Activated CD4-positive, CD25-positive, alpha-beta regulatory T cell treated with anti-CD3 and anti-CD28 coated beads, Interleukin-2, amount 50 U/mL, for 24 hours (primary cell): ENCODE measurements at regions not wholly inside any gene's neighbourhood (a gene's known extent, or its start where the extent isn't known, plus 50 kb on each side); places are given as distances from the start of the nearest gene placed in this dataset.
"Not testable (repeated sequence)": the region's sequence is repeated elsewhere in the genome, so short reads cannot be mapped to it uniquely, and the experiment has no call there.

Experiments used
- ATAC-seq, 2 donors: fragments of 150-1000 bp; cut with Tn5 transposase; one replicate each; pipeline ENCODE4 v1.10.0; 2021; ENCODE audit warnings: mild to moderate bottlenecking in 1 of 2, moderate library complexity in 1 of 2

DNA sequence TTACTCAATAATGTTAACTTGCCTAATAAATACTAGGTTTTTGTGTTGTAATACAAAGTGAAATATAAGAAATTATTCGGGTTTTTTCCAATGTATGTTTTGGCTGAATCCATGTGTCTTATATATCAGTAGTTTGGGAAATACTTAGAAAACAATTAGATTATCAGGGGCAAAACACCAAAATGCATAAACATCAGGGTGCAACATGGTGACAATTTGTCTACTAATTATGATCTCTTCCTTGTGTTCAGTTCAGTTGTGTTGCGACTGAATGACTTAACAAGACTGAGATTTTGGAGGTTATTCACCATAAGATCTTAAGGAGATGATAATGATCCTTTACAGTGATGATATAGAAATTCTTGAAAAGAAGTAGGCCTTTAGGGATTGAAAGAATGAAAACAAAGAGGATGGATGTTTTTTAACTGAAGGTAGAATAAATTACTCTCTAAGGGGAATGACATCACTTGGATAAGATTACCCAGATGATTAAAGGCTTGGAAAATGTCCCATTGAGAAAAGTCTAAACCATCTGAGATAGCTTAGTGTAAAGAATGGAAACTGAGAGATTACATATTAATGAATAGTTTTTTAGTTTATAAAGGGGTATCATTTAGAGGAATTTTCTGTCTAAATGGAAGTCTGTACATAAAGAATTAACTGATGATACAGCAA lies 415.8 kb downstream of the SPATA31D1 start:
- ATAC-seq: no peak

- no peak for ATAC-seq
Observed at GRCh38 chr9:82404881-82405280, 416.3 kb downstream of the SPATA31D1 start.

- ATAC-seq: no peak
Observed at GRCh38 chr9:82406456-82407085, 418.0 kb downstream of the SPATA31D1 start.

DNA sequence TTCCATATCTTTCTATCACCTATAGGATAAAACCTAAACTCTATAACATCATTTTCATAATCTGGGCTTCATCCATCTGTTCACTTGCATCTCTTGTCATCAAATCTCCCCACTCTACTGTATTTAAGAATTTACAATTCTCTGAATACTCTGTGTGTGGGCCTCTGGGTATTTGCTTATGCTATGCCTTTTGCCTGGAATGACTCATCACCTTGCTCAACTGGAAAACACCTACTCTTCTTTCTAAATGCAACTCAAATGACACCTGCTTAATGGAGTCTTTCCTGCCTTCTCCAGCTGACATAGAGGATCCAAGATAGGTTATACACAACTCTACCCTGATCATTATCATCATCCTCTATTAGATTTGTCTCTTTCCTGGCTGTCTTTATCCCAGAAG lies 421.7 kb downstream of the SPATA31D1 start:
- no peak for ATAC-seq

- ATAC-seq: no peak
Observed at GRCh38 chr9:82410866-82411265, 422.3 kb downstream of the SPATA31D1 start.

DNA sequence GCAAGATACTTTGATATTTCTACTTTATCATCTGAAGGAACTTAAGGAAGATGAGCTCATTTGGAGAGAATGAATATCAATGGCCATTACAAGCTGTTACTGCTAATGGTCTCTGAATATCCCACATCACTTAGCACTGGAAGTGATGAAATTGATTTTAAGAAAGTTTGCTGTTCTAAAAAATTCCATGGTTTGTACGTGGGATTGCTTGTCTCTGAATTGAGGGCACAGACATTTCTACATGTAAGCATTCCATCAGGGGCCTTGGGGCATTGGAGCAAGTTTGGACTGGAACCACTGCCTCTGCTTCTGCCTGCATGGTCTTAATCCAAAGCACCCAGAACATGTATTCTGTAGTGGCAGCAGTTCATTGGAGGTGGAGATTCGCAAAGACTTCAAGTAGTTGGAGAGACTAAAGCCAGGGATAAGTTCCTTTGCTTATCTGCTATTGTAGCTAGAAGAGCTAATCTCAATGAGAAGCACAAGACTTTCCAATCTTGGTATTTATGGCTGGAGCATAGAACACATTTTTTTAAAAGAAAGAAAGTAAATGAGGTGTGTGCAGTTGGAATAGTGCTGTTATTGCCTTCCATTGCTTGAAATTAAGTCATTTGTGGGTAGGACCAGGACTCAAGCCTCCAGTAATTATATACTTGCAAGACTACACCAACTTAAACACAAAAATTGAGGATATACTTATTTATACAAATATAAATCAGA lies 424.2 kb downstream of the SPATA31D1 start:
- ATAC-seq: no peak

- no peak for ATAC-seq
Observed at GRCh38 chr9:82417501-82417900, 428.9 kb downstream of the SPATA31D1 start.

GRCh38 chr9:82418334-82418733 lies 429.8 kb downstream of the SPATA31D1 start:
- no peak for ATAC-seq

DNA sequence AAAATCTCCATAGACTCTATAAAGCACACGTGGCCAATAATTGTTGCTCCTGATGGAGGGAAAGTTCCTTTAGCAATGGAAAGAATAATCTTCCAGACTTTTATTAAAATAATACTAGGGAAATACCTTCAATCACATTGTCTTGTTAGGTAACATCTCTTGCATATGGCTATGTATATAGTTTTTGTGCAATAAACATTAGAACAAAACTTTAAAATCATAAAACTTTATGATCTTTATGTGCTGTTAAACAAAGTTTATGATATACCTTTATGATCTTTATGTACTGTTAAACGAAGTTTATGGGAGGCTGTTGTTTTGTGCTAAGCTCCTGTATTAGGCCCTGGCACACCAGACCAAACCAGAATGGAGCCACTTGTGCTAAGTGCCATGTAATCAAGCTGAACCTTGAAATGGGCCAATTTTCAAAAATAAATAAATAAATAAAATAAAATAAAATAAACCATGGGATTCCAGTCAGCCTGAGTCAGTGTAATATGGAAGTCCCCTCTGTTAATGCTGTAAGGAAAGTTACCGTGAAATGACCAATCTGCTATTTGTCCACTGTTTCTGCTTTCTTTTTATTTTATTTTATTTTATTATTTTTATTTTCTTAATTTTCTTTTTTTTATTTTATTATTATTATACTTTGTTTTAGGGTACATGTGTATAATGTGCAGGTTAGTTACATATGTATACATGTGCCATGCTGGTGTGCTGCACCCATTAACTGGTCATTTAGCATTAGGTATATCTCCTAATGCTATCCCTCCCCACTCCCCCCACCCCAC lies 431.3 kb downstream of the SPATA31D1 start:
- no peak for ATAC-seq

DNA sequence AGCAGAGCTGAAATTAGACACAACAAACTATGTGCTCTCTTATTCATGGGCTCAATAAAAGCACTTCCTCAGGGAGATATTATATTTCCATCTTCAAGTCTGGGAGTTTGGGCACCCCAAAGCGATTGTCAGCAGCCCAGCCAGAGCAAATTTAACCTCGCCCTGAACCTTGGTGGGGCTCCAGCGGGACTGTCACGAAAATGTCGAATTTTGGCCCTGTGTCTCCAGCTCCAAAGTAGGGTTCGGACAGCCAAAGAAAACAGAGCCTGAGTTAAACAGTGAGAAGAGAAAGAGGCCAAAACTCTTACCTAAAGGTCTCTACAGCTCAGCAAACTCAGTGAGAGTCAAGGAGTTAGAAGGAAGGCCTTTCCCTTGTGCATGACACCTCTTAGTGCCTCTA lies 432.9 kb downstream of the SPATA31D1 start:
- ATAC-seq: no peak

GRCh38 chr9:82423700-82424099 lies 435.1 kb downstream of the SPATA31D1 start:
- ATAC-seq: no peak

DNA sequence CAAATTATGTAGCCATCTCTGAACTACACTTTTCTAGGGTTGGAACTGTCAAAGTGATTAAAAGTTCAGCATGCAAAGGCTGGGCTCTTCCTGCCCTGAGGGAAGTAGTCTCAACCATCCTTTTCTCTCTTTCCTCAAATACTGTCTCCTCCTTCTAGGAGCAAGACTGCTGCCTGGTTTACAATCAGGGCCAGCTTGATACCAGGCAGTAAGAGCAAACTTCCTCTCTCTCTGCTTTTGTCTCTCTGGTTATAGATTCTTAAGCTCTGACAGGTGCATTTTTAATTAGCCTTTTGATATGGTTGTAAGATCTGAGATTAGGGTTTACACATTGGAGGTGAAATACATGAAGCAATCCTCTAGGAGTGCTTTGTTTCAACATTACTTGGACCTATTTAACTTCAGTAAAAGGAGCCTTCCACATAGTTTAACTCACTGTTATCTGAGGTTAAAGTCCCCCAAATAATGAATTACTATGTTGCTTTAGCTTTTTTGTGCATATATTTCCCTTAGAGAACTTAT lies 436.1 kb downstream of the SPATA31D1 start:
- no peak for ATAC-seq

DNA sequence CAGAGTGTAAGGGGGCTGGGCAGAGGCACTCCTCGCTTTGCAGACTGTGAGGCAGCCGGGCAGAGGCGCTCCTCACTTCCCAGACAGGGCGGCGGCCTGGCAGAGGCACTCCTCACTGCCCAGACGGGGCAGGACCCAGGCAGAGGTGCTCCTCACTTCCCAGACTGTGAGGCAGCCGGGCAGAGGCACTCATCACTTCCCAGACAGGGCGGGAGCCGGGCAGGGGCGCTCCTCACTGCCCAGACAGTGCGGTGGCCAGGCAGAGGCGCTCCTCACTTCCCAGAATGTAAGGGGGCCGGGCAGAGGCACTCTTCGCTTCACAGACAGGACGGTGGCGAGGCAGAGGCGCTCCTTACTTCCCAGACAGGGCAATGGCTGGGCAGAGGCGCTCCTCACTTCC lies 442.5 kb downstream of the SPATA31D1 start:
- ATAC-seq: no peak

DNA sequence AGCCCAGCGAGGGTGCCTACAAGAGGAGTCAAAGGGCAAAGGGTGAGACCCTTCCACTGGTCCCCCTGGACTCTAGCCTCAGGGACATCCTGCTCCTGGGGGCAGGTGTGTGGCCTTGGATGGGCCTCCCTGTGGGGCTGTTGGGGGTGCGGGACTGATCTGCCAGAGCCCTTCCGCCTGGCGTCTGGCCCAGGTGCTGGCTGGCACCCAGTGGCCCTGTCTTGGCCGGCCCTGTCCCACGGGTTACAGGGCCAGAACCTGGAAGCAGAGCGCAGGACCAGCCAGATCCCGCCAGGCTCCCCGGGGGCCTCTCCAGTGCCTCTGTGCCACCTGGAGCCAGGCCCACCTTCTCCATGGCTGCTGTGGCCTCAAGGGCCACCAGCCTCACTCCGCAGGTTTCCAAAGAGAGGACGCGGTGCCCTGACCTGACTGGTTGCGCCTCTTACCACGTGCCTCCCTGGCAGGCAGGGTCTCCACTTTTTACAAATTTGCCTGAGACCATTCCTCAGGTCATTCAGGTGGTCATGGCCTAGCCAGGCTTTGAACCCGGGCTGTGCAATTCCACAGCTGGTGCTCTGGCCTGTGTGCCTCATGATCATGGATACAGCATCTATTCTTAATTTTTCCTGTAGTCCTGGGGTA lies 444.8 kb downstream of the SPATA31D1 start:
- ATAC-seq: not testable (repeated sequence)

GRCh38 chr9:82436475-82436874 lies 447.9 kb downstream of the SPATA31D1 start:
- ATAC-seq: no peak

DNA sequence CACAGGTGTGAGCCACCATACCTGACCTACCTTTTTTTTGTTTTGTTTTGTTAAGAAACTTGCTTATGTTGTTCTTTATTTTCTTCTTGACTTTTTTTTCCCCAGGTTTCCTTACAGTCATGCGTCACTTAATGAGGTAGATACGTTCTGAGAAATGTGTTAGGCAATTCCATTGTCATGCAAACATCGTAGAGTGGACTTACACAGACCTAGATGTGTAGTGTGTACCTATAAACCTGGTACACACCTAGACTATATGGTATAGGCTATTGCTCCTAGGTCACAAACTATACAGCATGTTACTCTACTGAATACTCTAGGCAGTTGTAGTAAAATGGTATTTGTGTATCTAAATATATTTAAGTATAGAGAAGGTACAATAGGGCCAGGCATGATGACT lies 448.6 kb downstream of the SPATA31D1 start:
- not testable (repeated sequence) for ATAC-seq

- no peak for ATAC-seq
Observed at GRCh38 chr9:82438581-82438980, 450.0 kb downstream of the SPATA31D1 start.

- ATAC-seq: no peak
Observed at GRCh38 chr9:82443312-82443711, 454.7 kb downstream of the SPATA31D1 start.

- no peak for ATAC-seq
Observed at GRCh38 chr9:82445556-82445955, 457.0 kb downstream of the SPATA31D1 start.

DNA sequence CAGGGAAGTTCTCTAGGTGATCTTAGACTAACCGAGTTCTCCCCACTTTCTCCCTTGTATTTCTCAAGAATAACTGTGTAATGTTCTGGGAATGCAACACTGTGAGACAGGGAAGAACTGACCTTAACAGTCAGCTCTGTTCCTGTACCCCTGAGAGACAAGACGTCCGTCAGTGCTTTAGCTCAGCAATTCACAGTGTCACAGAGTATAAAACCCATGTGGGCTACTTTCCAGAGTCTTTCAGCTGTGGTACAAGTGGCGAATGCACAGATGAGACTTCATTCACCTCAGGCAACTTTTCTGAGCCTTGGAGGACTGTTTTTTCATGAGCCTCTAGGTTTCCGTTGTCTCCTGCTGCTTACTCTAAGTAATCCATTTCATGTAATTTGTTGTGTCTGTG lies 458.8 kb downstream of the SPATA31D1 start:
- no peak for ATAC-seq

- ATAC-seq: no peak
Observed at GRCh38 chr9:82449986-82450385, 461.4 kb downstream of the SPATA31D1 start.

DNA sequence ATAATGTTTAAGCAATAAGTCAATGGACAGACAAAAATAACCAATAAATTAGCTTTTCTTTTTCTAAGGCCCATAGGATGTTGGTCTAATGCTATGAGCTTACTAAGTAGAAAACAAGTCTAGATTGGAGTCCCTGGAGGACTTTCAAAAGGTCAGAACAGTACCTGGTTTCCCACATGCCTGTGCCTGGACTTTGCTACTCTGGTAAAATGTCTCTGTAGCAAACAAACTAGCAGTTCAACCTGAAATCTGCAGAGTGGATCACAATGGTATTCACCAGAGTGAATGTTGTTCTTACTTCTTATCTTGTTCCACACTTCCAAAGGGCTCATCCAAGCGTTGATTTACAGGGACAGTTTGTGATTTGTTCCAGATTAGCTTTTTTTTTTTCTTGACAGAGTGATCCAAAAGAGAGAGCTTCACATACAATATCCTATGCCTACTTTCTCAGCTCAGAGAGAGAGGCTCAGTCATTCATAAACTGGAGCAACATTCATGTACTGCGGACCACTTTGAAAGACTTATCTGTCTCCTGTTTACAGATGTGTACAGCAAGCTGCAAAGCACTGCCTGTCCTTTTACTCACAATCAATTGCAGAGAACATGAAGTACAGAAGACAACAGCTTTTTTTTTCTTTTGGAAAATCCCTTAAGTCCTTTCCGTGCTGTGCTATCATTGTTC lies 466.1 kb downstream of the SPATA31D1 start:
- ATAC-seq: no peak
